ENCODE measurements at regions not wholly inside any gene's neighbourhood (a gene's known extent, or its start where the extent isn't known, plus 50 kb on each side); places are given as distances from the start of the nearest gene placed in this dataset.

- TF ChIP-seq CTCF (IDR thresholded peaks at IDR 0.05) (no peak), POLR2A (IDR thresholded peaks at IDR 0.05) (no peak)
These were observed 384.9 kb upstream of the SPTLC3 start for GRCh38 chr20:12623870-12624269.

Data from lower leg skin (tissue), 3 donors.